Epithelial cell of proximal tubule (primary cell): ENCODE measurements at regions not wholly inside any gene's neighbourhood (a gene's known extent, or its start where the extent isn't known, plus 50 kb on each side); places are given as distances from the start of the nearest gene placed in this dataset.
"Not testable (repeated sequence)": the region's sequence is repeated elsewhere in the genome, so short reads cannot be mapped to it uniquely, and the experiment has no call there.

ENCODE experiments used
- DNase-seq: peaks from one replicate; pipeline ENCODE4 v3.0.0-alpha.2; 2011; ENCODE audit warnings: low read depth
- H3K4me3 ChIP-seq: 2 replicates; pipeline ENCODE4 v1.5.1; 2011; ENCODE audit warnings: low read depth, mild to moderate bottlenecking, low read length
- CTCF ChIP-seq: conservative IDR thresholded peaks from 2 replicates; pipeline ENCODE4 v1.5.1; 2012; ENCODE audit warnings: low read depth, mild to moderate bottlenecking, low read length

GRCh38 chr1:227416156-227416830 lies 98.0 kb upstream of the CDC42BPA start:
- TF ChIP-seq CTCF, result no peak
- H3K4me3 ChIP-seq, result no peak overlapping the region
- DNase-seq, result no peak

GRCh38 chr1:227415115-227415790 lies 97.0 kb upstream of the CDC42BPA start:
- TF ChIP-seq CTCF, result no peak
- DNase-seq, result no peak

GRCh38 chr1:227411066-227411465 lies 92.8 kb upstream of the CDC42BPA start:
- H3K4me3 ChIP-seq, result no peak overlapping the region
- TF ChIP-seq CTCF, result no peak
- no peak for DNase-seq

More at GRCh38 chr1:227415115-227415790, 97.0 kb upstream of the CDC42BPA start:
- H3K4me3 ChIP-seq, result no peak overlapping the region

- H3K4me3 ChIP-seq, DNase-seq: not testable (repeated sequence)
Measured at GRCh38 chr1:227406332-227406731, 88.0 kb upstream of the CDC42BPA start.

GRCh38 chr1:227403535-227403934 lies 85.2 kb upstream of the CDC42BPA start:
- DNase-seq, result no peak
- no peak for TF ChIP-seq CTCF
- H3K4me3 ChIP-seq, result no peak overlapping the region

GRCh38 chr1:227401562-227402342 lies 83.5 kb upstream of the CDC42BPA start:
- no peak overlapping the region for H3K4me3 ChIP-seq
- no peak for DNase-seq
- TF ChIP-seq CTCF, result no peak

- no peak for TF ChIP-seq CTCF
- no peak overlapping the region for H3K4me3 ChIP-seq
- no peak for DNase-seq
Measured at GRCh38 chr1:227399152-227399730, 80.9 kb upstream of the CDC42BPA start.
